ENCODE measurements at regions not wholly inside any gene's neighbourhood (a gene's known extent, or its start where the extent isn't known, plus 50 kb on each side); places are given as distances from the start of the nearest gene placed in this dataset.

DNA sequence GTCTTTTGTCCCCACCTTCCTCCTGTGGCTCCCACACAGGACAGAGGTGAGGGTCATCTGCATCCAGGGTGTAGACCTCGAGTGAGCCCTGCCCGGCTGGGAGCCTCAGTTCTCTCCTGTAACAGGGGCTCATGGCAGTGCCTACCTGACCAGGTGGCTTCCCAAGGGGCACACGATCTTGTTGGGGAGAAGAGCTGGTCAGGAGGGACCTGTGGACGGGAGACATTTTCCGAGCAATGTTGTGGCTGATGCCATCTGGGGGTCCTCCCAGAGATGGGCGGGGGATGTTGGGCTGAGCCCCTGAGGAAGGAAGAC, 51.9 kb downstream of the CEBPB start:
- ATAC-seq (replicated peaks): no peak
- no peaks in the 10 kb centered on the region for H3K36me3 Mint-ChIP-seq
- no peaks in the 10 kb centered on the region for H3K9me3 Mint-ChIP-seq
- no peaks in the 10 kb centered on the region for H3K4me1 Mint-ChIP-seq
- DNase-seq: no peak
- H3K4me3 Mint-ChIP-seq: no peak overlapping the region
- peaks cover 23 to 39% of the 10 kb centered on the region in 2 donors for H3K27me3 Mint-ChIP-seq
- peak overlapping the region; percentile 60 for H3K27ac Mint-ChIP-seq

DNA sequence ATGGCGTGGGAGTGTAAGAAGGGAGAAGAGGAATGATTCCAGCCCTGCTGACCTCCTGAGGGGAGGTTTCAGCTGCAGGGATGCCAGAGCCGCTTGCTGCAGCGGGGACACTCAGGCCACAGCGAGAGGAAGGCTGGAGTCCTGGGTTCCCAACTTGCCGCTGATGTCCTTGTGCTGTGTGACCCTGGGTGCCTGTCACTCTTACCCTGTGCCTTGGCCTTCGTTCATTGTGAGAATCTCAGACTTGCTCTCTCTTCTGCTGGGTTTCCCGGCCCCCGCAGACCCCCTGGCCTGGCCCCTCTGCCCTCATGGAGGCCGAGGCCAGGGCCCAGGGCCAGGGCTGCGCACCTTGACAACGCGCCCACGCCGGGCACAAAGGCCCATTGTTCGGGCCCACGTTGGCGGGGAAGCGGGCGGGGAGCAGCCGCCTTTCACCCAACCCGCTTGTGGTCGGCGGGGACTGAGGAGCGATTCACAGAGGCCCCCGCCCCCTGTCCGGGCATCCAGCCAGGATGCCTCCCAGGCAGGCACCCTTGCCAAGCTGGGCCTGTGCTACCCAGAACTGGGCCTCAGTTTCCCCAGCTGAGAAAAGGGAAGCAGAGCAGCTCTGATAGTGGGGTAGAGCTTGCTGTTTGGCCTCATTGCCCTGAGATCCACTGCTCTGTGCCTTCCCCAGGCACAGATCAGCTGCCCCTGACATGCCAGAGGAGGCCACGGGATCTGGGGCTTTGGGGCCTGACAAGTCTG, 52.4 kb downstream of the CEBPB start:
- H3K9me3 Mint-ChIP-seq: no peaks in the 10 kb centered on the region
- ATAC-seq (replicated peaks): no peak
- no peaks in the 10 kb centered on the region for H3K36me3 Mint-ChIP-seq
- DNase-seq: no peak
- peaks cover 27 to 37% of the 10 kb centered on the region in 2 donors for H3K27me3 Mint-ChIP-seq
- peak overlapping the region in 1 of 2 donors; percentile 23 for H3K4me3 Mint-ChIP-seq
- H3K4me1 Mint-ChIP-seq: no peaks in the 10 kb centered on the region
- no peak overlapping the region for H3K27ac Mint-ChIP-seq

DNA sequence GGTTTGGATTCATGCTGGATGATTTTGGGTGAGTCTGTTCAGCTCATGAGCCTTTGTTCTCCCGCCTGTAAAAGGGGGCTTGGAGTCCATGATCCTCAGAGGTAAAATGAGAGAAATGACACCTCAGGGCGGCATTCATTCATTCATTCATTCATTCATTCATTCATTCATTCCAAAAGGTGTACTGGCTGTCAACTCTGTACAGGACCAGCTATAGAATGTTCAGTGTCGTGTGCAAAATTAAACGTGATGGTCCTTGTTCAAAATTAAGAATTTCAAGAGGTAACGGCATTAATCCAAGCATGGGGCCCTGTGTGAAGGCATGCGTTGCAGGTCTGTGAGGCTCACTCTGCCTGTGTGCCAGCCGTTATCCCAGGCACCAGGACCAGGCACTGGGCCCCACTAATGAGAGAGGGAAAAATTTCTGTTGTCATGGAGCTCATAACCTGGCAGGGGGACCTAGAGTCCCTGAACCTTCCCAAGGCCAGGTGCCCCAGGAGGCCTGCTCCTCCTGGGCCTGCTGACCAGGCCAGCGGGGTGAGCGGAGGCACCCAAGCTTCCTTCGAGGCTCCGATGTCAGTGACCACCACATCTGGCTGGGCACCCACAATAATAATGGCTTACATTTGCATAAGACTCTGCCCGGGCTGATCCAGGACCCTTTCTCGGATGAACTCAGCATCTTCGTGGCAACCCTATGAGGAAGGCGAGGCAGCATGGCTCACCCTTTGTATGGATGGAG, 53.2 kb downstream of the CEBPB start:
- ATAC-seq (replicated peaks) (no peak), DNase-seq (no peak)
- Mint-ChIP-seq H3K36me3 (no peaks in the 10 kb centered on the region), H3K4me3 (no peak overlapping the region), H3K4me1 (no peaks in the 10 kb centered on the region), H3K27ac (no peak overlapping the region), H3K27me3 (peaks cover 23 to 35% of the 10 kb centered on the region in 2 donors), H3K9me3 (no peaks in the 10 kb centered on the region)

DNA sequence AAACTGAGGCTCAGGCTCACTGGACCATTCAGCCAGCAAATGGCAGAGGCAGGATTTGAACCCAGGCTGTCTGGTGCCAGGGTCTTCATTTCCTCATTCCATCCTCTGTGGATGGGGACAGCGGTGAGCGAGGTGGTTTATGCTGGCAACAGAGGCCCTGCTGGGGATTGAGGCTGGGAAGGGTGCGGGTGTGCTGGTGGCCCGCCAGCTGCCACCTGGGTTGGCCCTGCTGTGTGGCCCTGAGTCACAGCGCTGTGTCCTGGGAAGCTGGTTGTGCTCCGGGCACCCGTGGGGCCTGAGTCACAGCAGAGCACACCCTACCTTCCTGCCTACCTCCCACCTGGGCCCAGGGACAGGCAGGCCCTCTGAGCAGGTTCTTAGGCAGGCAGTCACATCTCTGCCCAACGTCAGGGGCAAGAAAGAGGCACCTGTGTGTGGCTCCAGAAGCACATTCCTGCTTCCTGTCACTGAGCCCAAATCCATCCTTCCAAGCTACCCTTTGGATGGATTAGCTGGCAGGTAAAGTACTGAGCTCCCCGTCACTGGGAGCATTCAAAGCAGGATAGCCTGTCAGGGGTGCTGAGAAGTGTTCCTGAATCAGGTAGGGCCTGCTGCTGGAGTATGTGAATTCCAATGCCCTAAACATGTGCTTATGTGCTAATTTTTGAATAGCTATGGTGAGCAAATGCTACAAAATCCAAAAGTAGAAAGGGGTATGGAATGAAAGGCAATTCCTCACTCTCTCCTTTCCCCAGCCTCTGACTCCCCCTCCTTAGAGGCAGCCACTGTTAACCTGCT, 53.9 kb downstream of the CEBPB start:
- no peak overlapping the region for H3K27ac Mint-ChIP-seq
- H3K4me3 Mint-ChIP-seq: no peak overlapping the region

DNA sequence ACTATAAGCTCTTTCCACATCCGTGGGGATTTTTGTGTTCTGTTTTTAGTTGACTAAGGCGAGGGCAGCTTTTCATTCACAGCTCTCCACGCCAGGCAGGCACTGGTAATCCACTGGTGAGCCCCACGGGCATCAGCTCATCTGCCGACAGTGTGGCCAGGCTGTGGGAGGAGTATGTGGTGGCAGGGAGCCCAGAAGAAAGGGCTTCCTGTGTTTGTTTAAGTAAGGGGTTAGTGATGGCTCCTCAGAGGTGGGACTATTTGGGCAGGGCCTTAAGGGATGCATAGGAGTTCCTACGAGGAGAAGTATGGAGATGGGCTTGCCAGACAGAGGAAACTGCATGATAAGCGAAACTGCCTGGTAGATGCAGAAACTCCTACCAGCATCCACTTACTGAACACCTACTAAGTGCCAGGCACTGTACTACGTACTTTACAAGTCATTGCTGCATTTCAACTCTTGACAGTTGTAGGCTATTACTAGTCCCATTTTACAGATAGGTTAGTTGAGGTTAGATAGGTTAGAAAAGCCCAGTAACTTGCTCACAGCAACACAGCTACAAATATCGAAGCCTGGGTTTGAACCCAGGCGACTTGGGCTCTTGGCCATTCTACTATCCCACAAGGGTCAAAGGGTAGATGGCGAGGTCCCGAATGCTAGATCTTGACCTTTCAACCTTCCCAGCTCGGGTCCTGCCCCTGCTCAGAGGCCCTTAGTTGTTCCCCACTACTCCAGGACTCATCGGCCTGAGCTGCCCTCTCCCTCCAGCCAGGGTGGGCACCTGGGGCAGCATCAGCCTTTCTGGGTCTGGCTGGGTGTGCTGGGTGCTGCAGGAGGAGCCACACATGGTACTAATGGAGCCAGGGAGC, 55.1 kb downstream of the CEBPB start:
- Mint-ChIP-seq H3K4me1 (no peaks in the 10 kb centered on the region), H3K36me3 (no peaks in the 10 kb centered on the region), H3K4me3 (no peak overlapping the region), H3K27me3 (peaks cover 13 to 24% of the 10 kb centered on the region in 2 donors), H3K9me3 (no peaks in the 10 kb centered on the region), H3K27ac (no peak overlapping the region)
- DNase-seq: no peak
- no peak for ATAC-seq (replicated peaks)

More for the DNA sequence above, 53.9 kb downstream of the CEBPB start:
- Mint-ChIP-seq H3K9me3 (no peaks in the 10 kb centered on the region), H3K36me3 (no peaks in the 10 kb centered on the region), H3K27me3 (peaks cover 19 to 30% of the 10 kb centered on the region in 2 donors), H3K4me1 (no peaks in the 10 kb centered on the region)
- no peak for DNase-seq
- no peak for ATAC-seq (replicated peaks)

DNA sequence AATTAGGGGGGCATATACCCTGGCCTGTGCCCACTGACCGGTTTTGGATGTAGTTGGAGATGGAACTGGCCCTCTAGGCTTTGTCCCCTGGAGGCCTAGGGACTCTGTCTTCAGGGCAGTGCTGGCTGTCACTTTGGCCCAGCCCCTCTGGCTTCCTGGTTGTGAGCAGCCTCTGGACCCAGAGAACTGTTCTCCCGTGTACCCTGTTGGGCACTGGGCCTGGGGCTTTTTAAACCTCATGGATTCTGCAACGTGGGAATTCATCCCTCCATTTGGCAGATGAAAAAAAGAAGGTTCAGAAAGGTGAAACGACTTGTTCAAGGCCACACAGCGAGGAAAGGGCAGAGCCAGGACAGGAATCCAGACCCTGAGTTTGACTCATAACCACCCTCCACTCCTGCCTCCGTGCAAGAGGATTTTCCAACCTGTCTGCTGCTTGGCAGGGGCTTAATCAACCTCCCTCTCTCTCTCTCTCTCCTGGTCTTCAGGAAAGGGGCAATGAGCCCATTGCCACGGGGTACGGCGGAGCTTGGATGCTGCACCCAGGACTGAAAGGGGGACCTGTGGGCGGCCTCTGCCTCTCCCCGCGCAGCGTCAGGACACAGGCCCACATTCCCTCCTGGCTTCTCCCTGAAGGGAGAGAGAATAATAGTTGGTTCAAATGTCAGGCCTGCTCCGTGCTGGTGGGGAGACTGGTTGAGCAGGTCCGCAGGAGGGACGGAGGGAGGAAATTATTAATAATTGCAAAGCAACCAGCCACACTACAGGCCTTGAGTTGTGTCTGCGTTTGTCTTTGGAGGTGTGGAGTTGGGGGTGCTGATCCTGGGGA, 56.0 kb downstream of the CEBPB start:
- H3K27ac Mint-ChIP-seq: no peak overlapping the region
- H3K9me3 Mint-ChIP-seq: no peaks in the 10 kb centered on the region
- no peaks in the 10 kb centered on the region for H3K4me1 Mint-ChIP-seq
- no peaks in the 10 kb centered on the region for H3K36me3 Mint-ChIP-seq
- peaks cover 13 to 23% of the 10 kb centered on the region in 2 donors for H3K27me3 Mint-ChIP-seq
- ATAC-seq (replicated peaks): no peak
- H3K4me3 Mint-ChIP-seq: no peak overlapping the region
- no peak for DNase-seq

DNA sequence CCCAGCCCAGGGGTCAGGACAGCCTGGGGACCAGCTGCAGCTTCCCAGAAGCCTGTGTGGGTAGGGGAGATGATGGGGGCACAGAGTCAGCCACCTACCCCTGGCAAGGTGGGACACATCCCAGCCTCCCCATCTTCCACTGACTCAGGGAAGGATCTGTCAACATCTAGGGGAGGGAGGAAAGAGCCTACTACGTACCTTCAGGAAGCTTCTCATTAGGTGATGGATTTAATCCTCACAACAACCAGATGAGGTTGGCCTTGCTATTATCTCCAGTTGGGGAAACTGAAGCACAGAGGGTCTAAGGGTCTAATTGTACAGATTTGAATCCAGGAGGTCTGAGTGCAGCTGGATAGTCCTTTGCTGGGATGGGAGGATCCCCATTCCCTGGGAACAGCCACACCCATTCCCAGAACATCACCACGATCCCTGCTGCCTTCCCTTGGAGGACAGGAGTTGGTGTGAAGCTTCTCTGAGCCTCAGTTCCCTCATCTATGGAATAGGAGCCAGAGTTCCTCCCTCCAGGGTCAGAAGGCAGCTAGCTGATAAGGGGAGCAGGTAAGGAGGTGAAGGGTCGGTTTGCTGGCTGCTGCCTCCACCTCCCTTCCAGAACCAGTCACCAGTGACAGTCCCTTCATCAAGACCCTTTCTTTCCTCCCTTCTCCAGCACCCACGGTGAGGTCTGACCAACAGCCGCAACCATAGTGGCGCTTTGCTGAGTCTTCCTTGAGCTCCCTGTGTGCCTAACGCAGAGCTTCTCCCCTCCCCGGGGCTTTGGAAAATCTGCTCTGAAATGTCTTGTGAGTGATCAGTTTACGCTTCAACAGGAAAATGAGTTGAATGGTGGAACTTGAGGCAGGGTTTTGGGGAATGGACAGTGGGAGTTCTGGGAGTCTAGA, 56.8 kb downstream of the CEBPB start:
- H3K4me3 Mint-ChIP-seq: no peak overlapping the region
- H3K4me1 Mint-ChIP-seq: no peaks in the 10 kb centered on the region
- H3K9me3 Mint-ChIP-seq: no peaks in the 10 kb centered on the region
- peaks cover 14 to 17% of the 10 kb centered on the region in 2 donors for H3K27me3 Mint-ChIP-seq
- no peak overlapping the region for H3K27ac Mint-ChIP-seq
- no peak for DNase-seq
- no peak for ATAC-seq (replicated peaks)
- H3K36me3 Mint-ChIP-seq: no peaks in the 10 kb centered on the region

DNA sequence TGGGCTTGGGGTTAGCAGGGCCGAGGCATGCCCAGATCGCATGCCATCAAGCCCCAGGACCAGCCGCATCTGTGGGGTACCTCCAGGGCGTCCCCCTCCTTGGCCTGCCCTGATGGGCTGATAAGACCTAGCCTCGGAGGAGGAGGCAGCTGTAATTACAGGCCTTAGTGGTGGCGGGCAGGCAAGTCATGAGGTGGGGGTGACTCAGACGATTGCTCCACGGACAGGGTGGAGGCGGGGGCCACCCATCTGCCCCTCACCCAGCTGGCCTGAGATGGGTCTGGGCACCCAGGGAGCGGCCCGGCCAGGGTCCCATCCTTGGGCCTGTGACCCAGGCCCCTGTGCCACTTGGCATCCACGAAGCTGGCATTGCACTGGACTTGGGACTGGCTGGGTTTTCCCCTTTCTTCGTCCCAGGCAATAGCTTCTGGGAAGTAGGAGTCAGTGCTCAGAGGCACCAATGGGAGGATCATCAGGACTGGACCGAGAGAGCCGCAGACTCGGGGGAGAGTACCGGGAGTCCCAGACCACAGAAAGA, 57.5 kb downstream of the CEBPB start:
- peaks cover 0 to 1% of the 10 kb centered on the region in 2 donors for H3K4me1 Mint-ChIP-seq
- H3K9me3 Mint-ChIP-seq: no peaks in the 10 kb centered on the region
- ATAC-seq (replicated peaks) (no peak), DNase-seq (no peak)
- H3K36me3 Mint-ChIP-seq: no peaks in the 10 kb centered on the region
- no peak overlapping the region for H3K4me3 Mint-ChIP-seq
- H3K27ac Mint-ChIP-seq: peak overlapping the region; percentile 37
- peaks cover 17% of the 10 kb centered on the region in 2 donors for H3K27me3 Mint-ChIP-seq

DNA sequence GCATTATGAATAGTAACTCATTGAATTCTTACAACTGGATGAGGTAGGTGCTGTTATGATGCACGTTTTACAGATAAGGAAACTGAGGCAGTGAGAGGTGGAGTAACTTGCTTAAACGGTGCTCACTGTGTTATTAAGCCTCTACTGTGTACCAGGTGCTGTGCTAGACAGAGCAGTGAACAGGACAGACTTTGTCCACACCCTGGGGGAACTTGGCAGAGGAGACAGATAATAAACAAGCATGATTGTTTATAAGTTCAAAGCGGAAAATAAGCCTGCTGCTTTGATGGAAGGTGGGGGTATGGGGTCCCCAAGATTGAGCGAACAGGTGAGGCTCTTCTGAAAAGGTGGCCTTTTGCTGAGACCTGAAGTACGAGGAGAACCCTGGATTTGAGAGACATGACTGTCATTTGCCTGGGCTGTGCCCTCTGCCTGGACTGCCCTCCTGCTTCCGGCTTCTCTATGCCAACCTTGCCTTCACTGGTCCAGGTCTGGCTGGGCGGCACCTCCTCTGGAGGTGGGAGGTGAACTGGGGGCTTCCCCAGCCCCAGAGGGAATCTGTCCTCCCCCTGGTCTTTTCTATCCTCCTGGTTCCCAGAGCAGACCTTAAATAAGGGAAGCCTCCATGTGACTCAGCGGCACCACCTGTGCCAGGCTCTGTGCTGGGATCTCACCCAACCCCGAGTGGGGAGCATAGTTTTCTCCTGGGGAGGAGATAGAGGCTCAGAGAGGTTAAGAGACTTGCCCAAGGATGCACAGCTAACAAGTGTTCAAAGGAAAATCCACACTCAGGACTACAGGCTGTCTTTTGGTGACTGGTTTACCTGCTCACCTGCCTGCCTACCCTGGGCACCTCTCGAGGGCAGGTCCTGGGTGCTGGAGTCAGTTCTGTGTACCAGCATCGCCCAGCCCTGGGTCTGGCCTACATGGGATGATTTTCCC, 59.1 kb downstream of the CEBPB start:
- Mint-ChIP-seq H3K4me1 (peaks cover 0 to 1% of the 10 kb centered on the region in 2 donors), H3K4me3 (no peak overlapping the region), H3K9me3 (no peaks in the 10 kb centered on the region), H3K27ac (no peak overlapping the region), H3K36me3 (no peaks in the 10 kb centered on the region), H3K27me3 (peaks cover 19 to 22% of the 10 kb centered on the region in 2 donors)
- DNase-seq: no peak
- ATAC-seq (replicated peaks): no peak

DNA sequence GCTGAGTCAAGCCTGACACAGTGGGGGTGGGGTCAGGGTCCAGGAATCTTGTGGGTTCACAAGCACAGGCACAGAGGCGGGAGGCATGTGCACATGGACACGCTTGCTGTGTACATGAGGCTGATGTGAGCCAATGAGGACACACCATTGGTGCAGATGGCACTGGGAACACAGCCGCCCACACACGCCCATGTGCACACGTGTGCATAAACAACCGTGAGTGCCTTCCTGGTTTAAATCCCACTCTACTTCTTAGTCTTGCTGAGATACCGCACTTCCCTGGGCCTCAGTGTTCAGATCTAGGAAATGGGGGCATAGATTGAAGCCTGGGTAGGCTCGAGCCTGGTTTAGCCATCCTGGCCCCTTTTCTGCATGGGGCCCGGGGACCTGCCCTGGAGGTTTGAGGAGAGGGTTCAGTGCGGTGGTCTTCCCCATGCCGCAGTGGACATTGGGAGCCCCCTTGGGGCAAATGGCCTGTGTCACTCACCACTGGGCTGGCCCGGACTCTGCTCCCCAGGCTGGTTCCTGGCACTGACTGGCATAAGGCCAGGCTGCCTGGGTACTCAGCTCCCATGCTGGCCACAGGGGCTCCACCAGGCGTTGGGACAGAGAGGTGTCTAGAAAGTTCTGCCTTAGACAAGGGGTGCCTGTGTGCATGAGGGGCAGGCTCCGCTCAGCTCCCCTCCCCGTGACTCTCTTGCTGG, 60.2 kb downstream of the CEBPB start:
- Mint-ChIP-seq H3K4me3 (no peak overlapping the region), H3K27me3 (peaks cover 19 to 24% of the 10 kb centered on the region in 2 donors), H3K4me1 (peaks cover 0 to 1% of the 10 kb centered on the region in 2 donors), H3K27ac (no peak overlapping the region), H3K9me3 (no peaks in the 10 kb centered on the region), H3K36me3 (no peaks in the 10 kb centered on the region)
- ATAC-seq (replicated peaks) (no peak), DNase-seq (no peak)

DNA sequence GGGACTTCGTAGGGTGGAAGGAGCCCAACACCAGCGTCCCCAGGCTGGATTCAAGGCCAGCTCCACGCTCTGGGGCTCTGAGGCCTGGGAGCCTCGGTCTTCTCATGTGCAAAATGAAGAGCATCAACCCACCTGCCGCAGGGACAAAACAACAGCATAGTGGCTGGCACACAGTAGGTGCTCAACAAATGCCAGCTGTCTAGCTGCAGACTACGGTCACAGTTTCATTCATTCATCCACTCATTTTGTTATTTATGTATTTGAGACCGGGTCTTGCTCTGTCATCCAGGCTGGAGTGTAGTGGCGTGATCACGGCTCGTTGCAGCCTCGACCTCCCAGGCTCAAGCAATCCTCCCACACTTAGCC, 60.7 kb downstream of the CEBPB start:
- no peaks in the 10 kb centered on the region for H3K9me3 Mint-ChIP-seq
- H3K36me3 Mint-ChIP-seq: no peaks in the 10 kb centered on the region
- no peak for DNase-seq
- peaks cover 19 to 24% of the 10 kb centered on the region in 2 donors for H3K27me3 Mint-ChIP-seq
- peaks cover 0 to 1% of the 10 kb centered on the region in 2 donors for H3K4me1 Mint-ChIP-seq
- ATAC-seq (replicated peaks): no peak
- no peak overlapping the region for H3K4me3 Mint-ChIP-seq
- no peak overlapping the region for H3K27ac Mint-ChIP-seq
